Gastrocnemius medialis (tissue), 4 donors: ENCODE measurements at regions not wholly inside any gene's neighbourhood (a gene's known extent, or its start where the extent isn't known, plus 50 kb on each side); places are given as distances from the start of the nearest gene placed in this dataset.

ENCODE experiments used
- ATAC-seq, 2 donors: fragments of 150-250 bp; one replicate each; pipeline ENCODE4 v1.9.1; 2016
- DNase-seq, 2 donors: peaks; one replicate each; pipeline ENCODE4 v3.0.0-alpha.2; 2019
- H3K27ac ChIP-seq, 4 donors: fragments of 200-600 bp; sonication (generic); 1 replicate in 1 of 4; 2 replicates in 3 of 4; pipeline ENCODE4 v1.5.1; 2016 to 2018; ENCODE audit warnings: mild to moderate bottlenecking in 2 of 4, moderate library complexity in 1 of 4
- H3K27me3 ChIP-seq, 3 donors: fragments of 200-600 bp; sonication (generic) in 2 of 3; 1 replicate in 1 of 3; 2 replicates in 2 of 3; pipeline versions ENCODE4 v1.5.1 to v1.6.0; 2016 to 2019; ENCODE audit warnings: mild to moderate bottlenecking in 1 of 3, moderate library complexity in 1 of 3
- H3K36me3 ChIP-seq, 2 donors: fragments of 200-600 bp; sonication (generic) in 1 of 2; one replicate each; pipeline ENCODE4 v1.5.1; 2017 to 2018
- H3K4me1 ChIP-seq, 2 donors: fragments of 200-600 bp; sonication (generic) in 1 of 2; one replicate each; pipeline ENCODE4 v1.5.1; 2016 to 2017; ENCODE audit warnings: mild to moderate bottlenecking in 2 of 2
- H3K4me3 ChIP-seq, 4 donors: fragments of 200-600 bp; sonication (generic) in 3 of 4; 1 replicate in 1 of 4; 2 replicates in 3 of 4; pipeline ENCODE4 v1.5.1; 2016 to 2019; ENCODE audit warnings: mild to moderate bottlenecking in 2 of 4
- H3K9me3 ChIP-seq, 3 donors: fragments of 200-600 bp; sonication (generic) in 2 of 3; 1 replicate in 1 of 3; 2 replicates in 2 of 3; pipeline ENCODE4 v1.5.1; 2016 to 2019
- POLR2A ChIP-seq, 2 donors: fragments of 450-650 bp; IDR thresholded peaks; one replicate each; pipeline ENCODE4 v1.6.1; 2017; ENCODE audit warnings: antibody characterized with exemption in 2 of 2, mild to moderate bottlenecking in 2 of 2, moderate library complexity in 2 of 2
- in situ Hi-C, 4 donors: fragments of 200-750 bp; cut with MboI; loops; one replicate each; pipeline versions ENCODE4 v1.15.0 to v1.8.0; 2017; ENCODE audit warnings: low sequenced_read_pairs in 4 of 4
- intact Hi-C: fragments of 100-400 bp; cut with DNase I; formaldehyde crosslinking; loops from one replicate; pipeline ENCODE4 v1.15.1; 2023; ENCODE audit warnings: low total_unique reads
- TF ChIP-seq, protein P1 (sequence below), 5 experiments: fragments of 450-650 bp in 3 of 5; fragments of 200-600 bp in 2 of 5; sonication (generic) in 2 of 5; IDR thresholded peaks in 4 of 5; conservative IDR thresholded peaks in 1 of 5; 1 replicate in 4 of 5; 2 replicates in 1 of 5; pipeline ENCODE4 v1.5.1; 2016 to 2019; ENCODE audit warnings: antibody characterized with exemption in 5 of 5, mild to moderate bottlenecking in 3 of 5, moderate library complexity in 3 of 5

DNA sequence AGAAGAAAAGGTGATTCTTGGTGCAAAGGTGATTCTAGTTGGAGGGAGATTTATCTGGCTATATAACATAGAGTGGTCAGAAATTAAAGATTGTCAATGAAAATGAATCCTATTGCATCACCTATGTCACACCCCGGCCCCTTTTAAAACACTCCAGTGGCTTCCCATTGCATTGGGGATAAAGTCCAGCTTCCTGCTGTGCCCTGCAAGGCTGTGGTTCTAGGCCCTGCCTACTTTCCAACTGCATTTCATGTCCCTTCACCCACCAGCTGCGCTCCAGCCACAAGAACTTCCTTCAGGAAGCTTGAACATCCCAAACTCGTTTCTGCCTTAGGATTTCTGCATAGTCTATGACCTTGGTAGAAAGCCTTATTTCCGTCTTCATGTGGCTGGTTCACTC lies 118.7 kb upstream of the UMPS start:
- H3K27ac ChIP-seq = no peak overlapping the region

DNA sequence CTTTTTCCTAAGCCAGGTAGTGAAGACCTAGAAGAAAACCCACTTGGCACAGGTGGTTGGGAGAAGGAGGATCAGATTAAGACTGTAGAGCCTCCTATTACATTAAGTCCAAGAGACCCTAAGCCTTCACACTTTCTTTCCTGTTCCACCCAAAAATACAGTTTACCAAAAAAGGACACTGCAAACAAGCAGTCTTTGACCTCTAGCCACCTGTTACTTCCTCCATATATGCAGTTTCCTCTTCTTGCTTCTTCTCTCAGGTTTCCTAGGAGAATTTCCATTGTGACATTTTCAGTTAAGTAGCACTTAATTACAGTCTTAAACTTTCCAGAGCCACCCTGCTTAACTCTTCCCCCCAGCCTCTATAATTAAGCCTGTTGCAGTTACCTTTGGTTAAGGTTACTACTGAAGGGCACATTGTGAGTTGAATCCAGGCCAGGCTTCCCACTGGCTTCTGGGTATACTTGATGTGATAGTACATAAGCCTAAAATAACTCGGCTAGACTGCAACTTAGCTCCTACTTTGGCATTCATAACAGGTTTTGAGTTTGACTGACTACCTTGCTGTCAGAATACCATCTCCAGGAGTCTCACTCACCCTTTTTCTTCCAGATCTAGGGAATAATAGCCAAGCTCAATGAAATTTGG lies 114.2 kb upstream of the UMPS start:
- in situ Hi-C loops (no loop called here), intact Hi-C loops (no loop called here)
- Histone ChIP-seq H3K36me3 (no peaks in the 10 kb centered on the region), H3K27me3 (no peaks in the 10 kb centered on the region), H3K4me1 (peaks cover 34% of the 10 kb centered on the region in 2 donors), H3K27ac (peak overlapping the region; percentile 68 to 76 (median 71)), H3K9me3 (no peaks in the 10 kb centered on the region), H3K4me3 (no peak overlapping the region)
- TF ChIP-seq, protein P1, sequence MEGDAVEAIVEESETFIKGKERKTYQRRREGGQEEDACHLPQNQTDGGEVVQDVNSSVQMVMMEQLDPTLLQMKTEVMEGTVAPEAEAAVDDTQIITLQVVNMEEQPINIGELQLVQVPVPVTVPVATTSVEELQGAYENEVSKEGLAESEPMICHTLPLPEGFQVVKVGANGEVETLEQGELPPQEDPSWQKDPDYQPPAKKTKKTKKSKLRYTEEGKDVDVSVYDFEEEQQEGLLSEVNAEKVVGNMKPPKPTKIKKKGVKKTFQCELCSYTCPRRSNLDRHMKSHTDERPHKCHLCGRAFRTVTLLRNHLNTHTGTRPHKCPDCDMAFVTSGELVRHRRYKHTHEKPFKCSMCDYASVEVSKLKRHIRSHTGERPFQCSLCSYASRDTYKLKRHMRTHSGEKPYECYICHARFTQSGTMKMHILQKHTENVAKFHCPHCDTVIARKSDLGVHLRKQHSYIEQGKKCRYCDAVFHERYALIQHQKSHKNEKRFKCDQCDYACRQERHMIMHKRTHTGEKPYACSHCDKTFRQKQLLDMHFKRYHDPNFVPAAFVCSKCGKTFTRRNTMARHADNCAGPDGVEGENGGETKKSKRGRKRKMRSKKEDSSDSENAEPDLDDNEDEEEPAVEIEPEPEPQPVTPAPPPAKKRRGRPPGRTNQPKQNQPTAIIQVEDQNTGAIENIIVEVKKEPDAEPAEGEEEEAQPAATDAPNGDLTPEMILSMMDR (IDR thresholded peaks at IDR 0.05 in 4 of 5, conservative IDR thresholded peaks at IDR 0.05 in 1 of 5) = no peak
- ATAC-seq (peak; percentile 90 to 96), DNase-seq (peak; percentile 41 to 89)

More for the DNA sequence above, 118.7 kb upstream of the UMPS start:
- no peak for ATAC-seq
- Histone ChIP-seq H3K36me3 (no peaks in the 10 kb centered on the region), H3K4me1 (peaks cover 31 to 38% of the 10 kb centered on the region in 2 donors), H3K9me3 (no peaks in the 10 kb centered on the region), H3K4me3 (no peak overlapping the region), H3K27me3 (no peaks in the 10 kb centered on the region)
- in situ Hi-C loops (no loop called here), intact Hi-C loops (loop anchor here (5.0 kb wide), 1 partner anchor 44 kb away; no protein-coding TSS in a partner anchor)
- TF ChIP-seq, protein P1 (IDR thresholded peaks at IDR 0.05 in 4 of 5, conservative IDR thresholded peaks at IDR 0.05 in 1 of 5) = no peak
- no peak for TF ChIP-seq POLR2A (IDR thresholded peaks at IDR 0.05)
- no peak for DNase-seq

DNA sequence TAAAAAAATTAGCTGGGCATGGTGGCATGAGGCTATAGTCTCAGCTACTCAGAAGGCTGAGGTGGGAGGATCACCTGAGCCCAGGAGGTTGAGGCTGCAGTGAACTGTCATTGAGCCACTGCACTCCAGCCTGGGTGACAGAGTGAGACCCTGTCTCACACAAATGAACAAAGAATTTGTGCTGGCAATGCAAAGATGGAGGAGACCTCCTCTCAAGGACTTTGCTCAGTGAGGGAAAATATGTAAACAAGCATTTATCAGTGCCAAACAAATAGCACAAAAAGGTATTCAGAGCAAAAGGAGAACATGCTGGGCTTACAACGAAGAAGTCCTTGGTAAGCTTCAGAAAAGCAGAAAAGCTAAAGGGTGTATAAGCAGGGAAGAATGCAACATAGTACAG lies 113.1 kb upstream of the UMPS start:
- Histone ChIP-seq H3K27me3 (no peaks in the 10 kb centered on the region), H3K4me1 (peaks cover 38 to 40% of the 10 kb centered on the region in 2 donors), H3K4me3 (no peak overlapping the region), H3K36me3 (no peaks in the 10 kb centered on the region), H3K27ac (peak overlapping the region in 3 of 4 donors; percentile 68 to 76 (median 71)), H3K9me3 (no peaks in the 10 kb centered on the region)
- intact Hi-C loops (no loop called here), in situ Hi-C loops (no loop called here)
- TF ChIP-seq, protein P1 (IDR thresholded peaks at IDR 0.05 in 4 of 5, conservative IDR thresholded peaks at IDR 0.05 in 1 of 5) = no peak
- TF ChIP-seq POLR2A (IDR thresholded peaks at IDR 0.05) = no peak
- ATAC-seq (no peak), DNase-seq (no peak)

DNA sequence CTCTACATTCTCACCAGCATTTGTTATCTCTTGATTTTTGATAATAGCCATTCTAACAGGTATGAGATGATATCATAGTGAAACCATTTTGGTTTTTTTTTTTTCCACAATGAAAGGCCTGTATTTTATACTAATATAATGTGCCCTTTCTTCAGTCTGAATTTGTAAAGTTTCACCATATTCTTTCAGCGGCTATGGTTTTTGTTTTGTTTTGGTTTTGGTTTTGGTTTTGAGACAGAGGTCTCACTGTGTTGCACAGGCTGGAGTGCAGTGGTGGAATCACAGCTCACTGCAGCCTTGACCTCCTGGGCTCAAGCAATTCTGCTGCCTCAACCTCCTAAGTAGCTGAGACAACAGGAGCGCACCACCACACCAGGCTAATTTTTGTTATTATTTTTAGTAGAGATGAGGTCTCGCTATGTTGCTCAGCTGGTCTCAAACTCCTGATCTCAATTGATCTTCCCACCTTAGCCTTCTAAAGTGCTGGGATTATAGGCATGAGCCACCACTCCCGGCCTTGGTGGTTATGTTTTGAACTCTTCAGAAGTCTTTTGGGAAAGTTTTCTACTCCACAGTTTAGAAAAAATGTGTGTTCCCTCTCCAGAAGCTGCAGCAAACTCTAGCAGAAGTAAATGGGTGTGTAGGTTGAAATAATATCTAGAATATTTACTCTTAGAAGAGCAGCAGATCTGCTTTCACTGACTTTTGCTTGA lies 110.2 kb upstream of the UMPS start:
- peak overlapping the region; percentile 60 to 71 (median 65) for H3K27ac ChIP-seq
- intact Hi-C loops (loop anchor here (2.0 kb wide), 1 partner anchor 35 kb away; no protein-coding TSS in a partner anchor), in situ Hi-C loops (no loop called here)
- peaks cover 38 to 44% of the 10 kb centered on the region in 2 donors for H3K4me1 ChIP-seq
- no peak overlapping the region for H3K4me3 ChIP-seq
- H3K36me3 ChIP-seq = no peaks in the 10 kb centered on the region
- ATAC-seq = no peak
- no peaks in the 10 kb centered on the region for H3K27me3 ChIP-seq
- H3K9me3 ChIP-seq = no peaks in the 10 kb centered on the region
- TF ChIP-seq, protein P1 (IDR thresholded peaks at IDR 0.05 in 4 of 5, conservative IDR thresholded peaks at IDR 0.05 in 1 of 5) = no peak
- TF ChIP-seq POLR2A (IDR thresholded peaks at IDR 0.05) = no peak
- DNase-seq = no peak
